Esophagus muscularis mucosa (tissue), 3 donors: ENCODE measurements at regions not wholly inside any gene's neighbourhood (a gene's known extent, or its start where the extent isn't known, plus 50 kb on each side); places are given as distances from the start of the nearest gene placed in this dataset.

ENCODE experiments used
- CTCF ChIP-seq, 3 experiments: fragments of 200-600 bp in 2 of 3; fragments of 450-650 bp in 1 of 3; sonication (generic) in 2 of 3; IDR thresholded peaks; one replicate each; pipeline ENCODE4 v1.5.1; 2017 to 2019; ENCODE audit warnings: antibody characterized with exemption in 3 of 3, mild to moderate bottlenecking in 2 of 3, moderate library complexity in 1 of 3
- POLR2A ChIP-seq: fragments of 450-650 bp; IDR thresholded peaks from one replicate; pipeline ENCODE4 v1.6.1; 2017; ENCODE audit warnings: antibody characterized with exemption, moderate library complexity, mild to moderate bottlenecking, low read depth
- POLR2AphosphoS5 ChIP-seq, 2 donors: sonication (generic); formaldehyde crosslinking; IDR thresholded peaks; one replicate each; pipeline ENCODE4 v1.6.1; 2017; ENCODE audit warnings: antibody characterized with exemption in 2 of 2

GRCh38 chr20:43255877-43256276, 66.2 kb upstream of the PTPRT start:
- TF ChIP-seq CTCF (IDR thresholded peaks at IDR 0.05): no peak
- TF ChIP-seq POLR2AphosphoS5 (IDR thresholded peaks at IDR 0.05): no peak
- TF ChIP-seq POLR2A: no peak
